ENCODE measurements at regions not wholly inside any gene's neighbourhood (a gene's known extent, or its start where the extent isn't known, plus 50 kb on each side); places are given as distances from the start of the nearest gene placed in this dataset.

- no peak for TF ChIP-seq CTCF (conservative IDR thresholded peaks at IDR 0.05)
Observed at GRCh38 chr9:1320051-1320557, 269.9 kb downstream of the DMRT2 start.

GRCh38 chr9:1320607-1321195 is 270.5 kb downstream of the DMRT2 start:
- H3K4me3 ChIP-seq (ENCODE audit: low read length) = no peak overlapping the region
- no peaks in the 10 kb centered on the region for H3K9me3 Mint-ChIP-seq
- H3K4me1 Mint-ChIP-seq = peaks cover 10% of the 10 kb centered on the region
- H3K27ac ChIP-seq (ENCODE audit: low read depth, low read length) = peak overlapping the region; percentile 62
- H3K36me3 ChIP-seq (ENCODE audit: control insufficient read depth, insufficient read depth, low read length) = no peaks in the 10 kb centered on the region
- no peaks in the 10 kb centered on the region for H3K36me3 Mint-ChIP-seq (ENCODE audit: low read depth)
- no peak overlapping the region for H3K4me3 Mint-ChIP-seq
- no peaks in the 10 kb centered on the region for H3K9me3 ChIP-seq (ENCODE audit: control insufficient read depth, low read length)
- H3K4me1 ChIP-seq (ENCODE audit: control insufficient read depth, insufficient read depth, low read length) = no peaks in the 10 kb centered on the region
- TF ChIP-seq CTCF (conservative IDR thresholded peaks at IDR 0.05) = no peak
- no peak overlapping the region for H3K9ac ChIP-seq (ENCODE audit: extremely low read depth, low read length, poor library complexity, severe bottlenecking)
- H3K27ac Mint-ChIP-seq = no peak overlapping the region
- H3K27me3 ChIP-seq (ENCODE audit: control insufficient read depth, insufficient read depth, low read length, poor library complexity, severe bottlenecking) = no peaks in the 10 kb centered on the region
- DNase-seq = no peak
- WGBS, 2 experiments (ENCODE audit: insufficient coverage in 1 of 2, insufficient read length in 1 of 2) = 84 to 87% methylated on average over 4 to 7 of the region's 7 CpGs
- peaks cover 2% of the 10 kb centered on the region for H3K27me3 Mint-ChIP-seq (ENCODE audit: insufficient read depth)

More at GRCh38 chr9:1320051-1320557, 269.9 kb downstream of the DMRT2 start:
- Mint-ChIP-seq H3K27ac (no peak overlapping the region), H3K4me3 (no peak overlapping the region), H3K4me1 (peaks cover 10% of the 10 kb centered on the region), H3K36me3 (ENCODE audit: low read depth) (no peaks in the 10 kb centered on the region), H3K9me3 (no peaks in the 10 kb centered on the region), H3K27me3 (ENCODE audit: insufficient read depth) (peaks cover 2% of the 10 kb centered on the region)
- H3K4me1 ChIP-seq (ENCODE audit: control insufficient read depth, insufficient read depth, low read length) = no peaks in the 10 kb centered on the region
- H3K27ac ChIP-seq (ENCODE audit: low read depth, low read length) = peak overlapping the region; percentile 64
- H3K27me3 ChIP-seq (ENCODE audit: control insufficient read depth, insufficient read depth, low read length, poor library complexity, severe bottlenecking) = no peaks in the 10 kb centered on the region
- no peaks in the 10 kb centered on the region for H3K36me3 ChIP-seq (ENCODE audit: control insufficient read depth, insufficient read depth, low read length)
- 93% methylated on average over 5 of the region's 5 CpGs; no CpG with 5 or more reads in 1 of the 2 experiments for WGBS, 2 experiments (ENCODE audit: insufficient coverage in 1 of 2, insufficient read length in 1 of 2)
- no peaks in the 10 kb centered on the region for H3K9me3 ChIP-seq (ENCODE audit: control insufficient read depth, low read length)
- no peak overlapping the region for H3K4me3 ChIP-seq (ENCODE audit: low read length)
- no peak overlapping the region for H3K9ac ChIP-seq (ENCODE audit: extremely low read depth, low read length, poor library complexity, severe bottlenecking)
- DNase-seq = no peak

GRCh38 chr9:1327467-1327866 is 277.3 kb downstream of the DMRT2 start:
- H3K4me1 ChIP-seq (ENCODE audit: control insufficient read depth, insufficient read depth, low read length) = no peaks in the 10 kb centered on the region
- no peak for DNase-seq
- TF ChIP-seq CTCF (conservative IDR thresholded peaks at IDR 0.05) = no peak
- Mint-ChIP-seq H3K27me3 (ENCODE audit: insufficient read depth) (peaks cover 24% of the 10 kb centered on the region), H3K27ac (no peak overlapping the region), H3K9me3 (no peaks in the 10 kb centered on the region), H3K4me1 (peaks cover 5% of the 10 kb centered on the region), H3K36me3 (ENCODE audit: low read depth) (no peaks in the 10 kb centered on the region), H3K4me3 (no peak overlapping the region)
- WGBS, 2 experiments (ENCODE audit: insufficient coverage in 1 of 2, insufficient read length in 1 of 2) = 85 to 100% methylated on average over 2 of the region's 3 CpGs
- no peak overlapping the region for H3K4me3 ChIP-seq (ENCODE audit: low read length)
- no peaks in the 10 kb centered on the region for H3K9me3 ChIP-seq (ENCODE audit: control insufficient read depth, low read length)
- no peaks in the 10 kb centered on the region for H3K36me3 ChIP-seq (ENCODE audit: control insufficient read depth, insufficient read depth, low read length)
- peaks cover 10% of the 10 kb centered on the region for H3K27me3 ChIP-seq (ENCODE audit: control insufficient read depth, insufficient read depth, low read length, poor library complexity, severe bottlenecking)
- no peak overlapping the region for H3K27ac ChIP-seq (ENCODE audit: low read depth, low read length)
- H3K9ac ChIP-seq (ENCODE audit: extremely low read depth, low read length, poor library complexity, severe bottlenecking) = no peak overlapping the region

Data from endodermal cell (in vitro differentiated cells).